H1 (cell line): ENCODE measurements at regions not wholly inside any gene's neighbourhood (a gene's known extent, or its start where the extent isn't known, plus 50 kb on each side); places are given as distances from the start of the nearest gene placed in this dataset.

Experiments used
- CHD2 ChIP-seq: IDR thresholded peaks from 2 replicates; pipeline ENCODE4 v1.6.1; 2012; ENCODE audit warnings: low read length, improper control_type of control experiment
- EP300 ChIP-seq, 2 experiments: IDR thresholded peaks; 1 replicate in 1 of 2; 2 replicates in 1 of 2; pipeline ENCODE4 v1.6.1; 2011 to 2012; ENCODE audit warnings: low read depth in 2 of 2, low read length in 2 of 2, mild to moderate bottlenecking in 2 of 2, borderline replicate concordance in 1 of 2, inconsistent platforms in 1 of 2, moderate library complexity in 1 of 2
- RAD21 ChIP-seq, 2 experiments: IDR thresholded peaks in 1 of 2; conservative IDR thresholded peaks in 1 of 2; 2 replicates each; pipeline ENCODE4 v1.6.1; 2011; ENCODE audit warnings: low read depth in 2 of 2, low read length in 2 of 2, improper control_type of control experiment in 1 of 2, inconsistent platforms in 1 of 2, mild to moderate bottlenecking in 1 of 2, moderate library complexity in 1 of 2
- YY1 ChIP-seq: IDR thresholded peaks from 2 replicates; pipeline ENCODE4 v1.6.1; 2011; ENCODE audit warnings: low read depth, mild to moderate bottlenecking, low read length

DNA sequence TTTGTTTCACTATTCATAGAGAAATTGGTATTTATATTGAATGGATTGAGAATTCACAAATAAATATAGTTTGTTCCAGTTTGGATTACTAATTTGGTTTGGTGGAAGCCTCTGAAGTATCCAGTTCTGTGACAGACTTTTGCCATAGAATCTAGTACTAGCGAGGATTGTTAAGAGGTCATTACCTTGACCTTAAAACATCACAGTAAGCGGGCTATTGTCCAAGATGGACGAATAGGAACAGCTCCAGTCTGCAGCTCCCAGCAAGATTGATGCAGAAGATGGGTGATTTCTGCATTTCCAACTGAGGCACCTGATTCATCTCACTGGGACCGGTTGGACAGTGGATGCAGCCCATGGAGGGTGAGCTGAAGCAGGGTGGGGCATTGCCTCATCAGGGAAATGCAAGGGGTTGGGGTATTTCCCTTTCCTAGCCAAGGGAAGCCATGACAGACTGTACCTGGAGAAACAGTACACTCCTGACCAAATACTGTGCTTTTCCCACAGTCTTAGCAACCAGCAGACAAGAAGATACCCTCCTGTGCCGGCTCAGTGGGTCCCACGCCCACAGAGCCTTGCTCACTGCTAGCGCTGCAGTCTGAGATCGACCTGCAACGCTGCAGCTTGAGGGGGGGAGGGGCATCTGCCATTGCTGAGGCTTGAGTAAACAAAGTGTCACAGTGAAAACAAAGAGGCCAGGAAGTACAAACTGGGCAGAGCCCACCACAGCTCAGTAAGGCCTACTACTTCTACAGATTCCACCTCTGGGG, 66.4 kb upstream of the NEDD9 start (continued):
- TF ChIP-seq EP300 (IDR thresholded peaks at IDR 0.05; ENCODE audit: borderline replicate concordance in 1 of 2, low read depth in 2 of 2, low read length in 2 of 2) (no peak), RAD21 (IDR thresholded peaks at IDR 0.05 in 1 of 2, conservative IDR thresholded peaks at IDR 0.05 in 1 of 2; ENCODE audit: low read depth in 2 of 2, low read length in 2 of 2) (no peak), CHD2 (no peak), YY1 (no peak)
